Left ventricle myocardium inferior (tissue), 1 donor: ENCODE measurements at regions not wholly inside any gene's neighbourhood (a gene's known extent, or its start where the extent isn't known, plus 50 kb on each side); places are given as distances from the start of the nearest gene placed in this dataset.

Experiments used
- DNase-seq: peaks from one replicate; pipeline ENCODE4 v3.0.0-alpha.2; 2020
- H3K27ac ChIP-seq: fragments of 200-600 bp; replicated peaks from 2 replicates; pipeline ENCODE4 v1.8.0; 2021
- H3K27me3 ChIP-seq: fragments of 200-600 bp; 2 replicates; pipeline ENCODE4 v1.8.0; 2021; ENCODE audit warnings: low read depth
- H3K36me3 ChIP-seq: fragments of 200-600 bp; 2 replicates; pipeline ENCODE4 v1.8.0; 2021
- H3K4me1 ChIP-seq: fragments of 200-600 bp; 2 replicates; pipeline ENCODE4 v1.8.0; 2021
- H3K4me3 ChIP-seq: fragments of 200-600 bp; 2 replicates; pipeline ENCODE4 v1.8.0; 2021; ENCODE audit warnings: mild to moderate bottlenecking, moderate library complexity
- H3K9me3 ChIP-seq: fragments of 200-600 bp; replicated peaks from 2 replicates; pipeline ENCODE4 v1.8.0; 2021
- intact Hi-C: fragments of 100-400 bp; cut with micrococcal nuclease; formaldehyde crosslinking; loops from one replicate; pipeline ENCODE4 v1.11.0; 2022
- TF ChIP-seq, protein P1 (sequence below): fragments of 200-600 bp; IDR thresholded peaks from 2 replicates; pipeline ENCODE4 v1.8.0; 2021; ENCODE audit warnings: antibody characterized with exemption, mild to moderate bottlenecking, borderline replicate concordance
- donor health status: DM: no; HTN: yes; CAD: no; lungs with severe emphysema.

DNA sequence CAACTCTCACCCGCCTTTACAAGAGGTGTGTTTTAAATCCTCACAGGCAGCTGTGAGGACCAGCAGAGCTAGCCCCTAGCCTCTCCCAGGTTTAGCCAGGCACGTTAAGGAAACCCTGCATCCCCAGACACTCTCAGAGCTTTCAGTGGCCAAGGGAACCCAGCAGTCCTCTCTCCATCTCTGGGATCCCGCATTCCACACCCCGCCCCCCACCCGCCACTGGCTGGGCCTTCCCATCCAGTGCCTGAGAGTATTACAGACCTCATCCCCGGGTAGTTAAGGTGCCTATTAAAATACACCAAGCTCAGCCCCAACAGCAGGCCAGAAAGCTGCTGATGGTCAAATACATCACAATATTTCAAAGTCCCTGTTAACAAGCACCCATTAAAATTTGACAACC is 256.2 kb downstream of the BCOR start:
- TF ChIP-seq, protein P1, sequence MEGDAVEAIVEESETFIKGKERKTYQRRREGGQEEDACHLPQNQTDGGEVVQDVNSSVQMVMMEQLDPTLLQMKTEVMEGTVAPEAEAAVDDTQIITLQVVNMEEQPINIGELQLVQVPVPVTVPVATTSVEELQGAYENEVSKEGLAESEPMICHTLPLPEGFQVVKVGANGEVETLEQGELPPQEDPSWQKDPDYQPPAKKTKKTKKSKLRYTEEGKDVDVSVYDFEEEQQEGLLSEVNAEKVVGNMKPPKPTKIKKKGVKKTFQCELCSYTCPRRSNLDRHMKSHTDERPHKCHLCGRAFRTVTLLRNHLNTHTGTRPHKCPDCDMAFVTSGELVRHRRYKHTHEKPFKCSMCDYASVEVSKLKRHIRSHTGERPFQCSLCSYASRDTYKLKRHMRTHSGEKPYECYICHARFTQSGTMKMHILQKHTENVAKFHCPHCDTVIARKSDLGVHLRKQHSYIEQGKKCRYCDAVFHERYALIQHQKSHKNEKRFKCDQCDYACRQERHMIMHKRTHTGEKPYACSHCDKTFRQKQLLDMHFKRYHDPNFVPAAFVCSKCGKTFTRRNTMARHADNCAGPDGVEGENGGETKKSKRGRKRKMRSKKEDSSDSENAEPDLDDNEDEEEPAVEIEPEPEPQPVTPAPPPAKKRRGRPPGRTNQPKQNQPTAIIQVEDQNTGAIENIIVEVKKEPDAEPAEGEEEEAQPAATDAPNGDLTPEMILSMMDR = no peak
- DNase-seq = no peak
- H3K4me1 ChIP-seq = no peaks in the 10 kb centered on the region
- H3K27ac ChIP-seq = no peak overlapping the region
- no peaks in the 10 kb centered on the region for H3K9me3 ChIP-seq
- H3K36me3 ChIP-seq = no peaks in the 10 kb centered on the region
- intact Hi-C loops = no loop called here
- H3K4me3 ChIP-seq = no peak overlapping the region
- no peaks in the 10 kb centered on the region for H3K27me3 ChIP-seq

DNA sequence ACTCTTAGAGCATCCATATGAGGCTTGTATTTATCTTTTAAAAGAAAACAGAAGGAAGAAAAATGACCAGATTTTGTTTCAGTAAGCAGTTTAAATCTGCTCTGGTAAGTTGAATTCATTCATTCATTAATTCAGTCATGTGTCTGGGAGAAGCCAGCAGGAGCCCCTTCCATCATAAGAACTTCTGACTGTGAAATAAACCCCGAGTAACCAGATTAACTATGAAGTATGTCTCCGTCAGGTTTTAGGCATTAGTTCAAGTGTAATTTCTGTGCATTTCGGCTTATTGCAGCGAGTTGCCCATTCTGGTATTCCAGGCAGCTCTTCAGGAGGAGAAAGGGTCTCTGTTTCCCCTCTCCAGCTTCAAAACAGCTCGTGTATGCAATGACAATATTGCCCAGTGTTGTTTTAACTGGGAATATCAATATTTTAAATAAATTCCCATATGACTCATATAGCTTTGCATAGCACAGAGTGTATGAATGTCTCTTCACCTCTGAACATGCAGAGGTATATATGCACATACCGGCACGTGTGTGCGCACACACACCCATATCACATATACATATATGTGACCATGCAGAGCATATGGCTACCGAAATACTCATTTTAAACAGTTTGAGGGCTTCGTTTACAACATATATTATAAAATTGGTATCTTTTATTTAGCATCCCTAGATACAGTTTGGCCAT is 255.3 kb downstream of the BCOR start:
- Histone ChIP-seq H3K27me3 (no peaks in the 10 kb centered on the region), H3K4me1 (no peaks in the 10 kb centered on the region), H3K36me3 (no peaks in the 10 kb centered on the region), H3K4me3 (no peak overlapping the region), H3K27ac (no peak overlapping the region), H3K9me3 (no peaks in the 10 kb centered on the region)
- no peak for DNase-seq
- intact Hi-C loops = no loop called here
- TF ChIP-seq, protein P1 = no peak

DNA sequence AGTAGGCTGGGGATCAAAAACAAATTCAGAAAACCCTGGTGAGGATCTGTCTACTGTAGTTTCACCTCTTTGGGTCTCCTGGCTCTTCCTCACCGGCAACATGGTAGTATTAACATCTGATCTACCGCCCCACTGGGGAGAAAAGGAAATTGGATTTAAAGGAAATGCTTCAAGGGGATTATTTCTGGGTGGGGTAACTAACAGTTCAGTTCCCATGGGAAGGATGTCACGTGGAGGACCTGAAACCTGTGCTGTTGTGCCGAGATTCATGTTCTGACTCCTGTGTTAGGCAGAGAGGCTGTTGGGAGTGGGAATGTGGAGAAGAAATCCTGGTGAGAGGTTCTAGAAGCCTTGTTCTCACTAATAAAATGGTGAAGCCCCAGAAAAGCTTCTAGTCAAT is 254.4 kb downstream of the BCOR start:
- Histone ChIP-seq H3K27me3 (no peaks in the 10 kb centered on the region), H3K4me3 (no peak overlapping the region), H3K36me3 (no peaks in the 10 kb centered on the region), H3K27ac (no peak overlapping the region), H3K4me1 (no peaks in the 10 kb centered on the region), H3K9me3 (no peaks in the 10 kb centered on the region)
- intact Hi-C loops = no loop called here
- DNase-seq = no peak
- TF ChIP-seq, protein P1 = no peak

DNA sequence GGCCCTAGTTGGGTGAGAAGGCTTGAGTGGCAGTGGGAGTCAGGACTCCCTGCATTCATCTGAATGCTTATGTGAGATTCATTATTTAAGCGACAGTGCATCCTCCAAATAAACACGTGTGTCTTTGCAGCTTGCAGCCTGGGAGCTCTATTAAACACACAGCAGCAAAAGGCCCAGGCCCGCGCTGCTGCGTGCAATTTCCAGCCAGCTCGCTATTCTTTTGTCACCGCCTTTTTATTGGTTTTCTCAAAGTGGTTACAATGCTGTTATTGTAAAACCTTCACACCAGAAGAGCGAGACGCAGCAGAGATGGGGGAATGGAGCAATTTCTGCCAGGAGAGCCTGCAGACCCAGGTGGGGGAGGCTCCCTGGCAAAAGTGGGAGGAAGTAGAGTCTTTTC is 252.5 kb downstream of the BCOR start:
- no peak for DNase-seq
- no peak overlapping the region for H3K27ac ChIP-seq
- H3K4me1 ChIP-seq = no peaks in the 10 kb centered on the region
- no peak overlapping the region for H3K4me3 ChIP-seq
- H3K27me3 ChIP-seq = no peaks in the 10 kb centered on the region
- H3K9me3 ChIP-seq = no peaks in the 10 kb centered on the region
- no peaks in the 10 kb centered on the region for H3K36me3 ChIP-seq
- intact Hi-C loops = no loop called here
- TF ChIP-seq, protein P1 = no peak

DNA sequence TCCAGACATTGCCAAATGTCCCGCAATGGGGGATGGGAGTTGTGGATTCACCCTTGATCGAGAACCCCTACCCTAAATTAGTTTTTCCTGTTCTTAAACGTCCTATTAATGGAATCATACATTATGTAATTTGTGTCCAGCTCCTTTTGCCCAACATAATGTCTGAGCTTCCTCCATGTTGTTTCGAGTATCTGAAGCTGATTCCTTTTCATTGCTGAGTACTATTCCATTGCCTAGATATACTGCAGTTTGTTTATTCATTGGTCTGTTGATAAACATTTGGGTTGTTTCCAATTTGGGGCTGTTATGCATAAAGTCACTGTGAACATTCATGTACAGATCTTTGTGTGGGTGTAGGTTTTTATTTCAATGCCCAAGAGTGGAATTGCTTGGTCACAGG is 251.3 kb downstream of the BCOR start:
- intact Hi-C loops = no loop called here
- DNase-seq = no peak
- TF ChIP-seq, protein P1 = no peak
- no peaks in the 10 kb centered on the region for H3K36me3 ChIP-seq
- H3K9me3 ChIP-seq = no peaks in the 10 kb centered on the region
- H3K4me3 ChIP-seq = no peak overlapping the region
- no peaks in the 10 kb centered on the region for H3K27me3 ChIP-seq
- no peak overlapping the region for H3K27ac ChIP-seq
- H3K4me1 ChIP-seq = no peaks in the 10 kb centered on the region
